ENCODE measurements at regions not wholly inside any gene's neighbourhood (a gene's known extent, or its start where the extent isn't known, plus 50 kb on each side); places are given as distances from the start of the nearest gene placed in this dataset.
"Not testable (repeated sequence)": the region's sequence is repeated elsewhere in the genome, so short reads cannot be mapped to it uniquely, and the experiment has no call there.

DNA sequence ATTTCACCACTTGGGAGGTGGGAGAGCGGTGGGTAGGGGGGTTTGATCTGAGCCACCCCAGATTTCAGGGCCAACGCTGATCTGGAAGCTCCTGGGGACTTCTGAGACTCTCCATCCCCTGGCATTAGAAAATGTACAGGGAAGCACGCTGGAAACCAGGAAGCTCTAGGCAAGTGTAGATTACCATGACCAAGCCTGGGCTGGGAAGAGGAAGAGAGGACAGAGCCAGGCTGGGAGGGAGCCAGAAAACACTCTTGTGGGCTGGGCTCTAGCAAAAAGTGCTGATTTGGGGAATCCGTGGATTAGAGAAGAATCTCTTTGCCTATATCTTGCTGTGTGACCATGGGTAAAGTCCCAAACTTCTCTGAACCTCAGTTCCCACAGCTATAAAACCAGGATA is 236.7 kb downstream of the BCL11B start:
- Histone ChIP-seq H3K27ac (ENCODE audit: low read depth, low read length) (peak overlapping the region; percentile 60), H3K36me3 (ENCODE audit: control insufficient read depth in 5 of 5, insufficient read depth in 5 of 5, low read length in 5 of 5) (no peaks in the 10 kb centered on the region), H3K4me3 (ENCODE audit: low read depth in 1 of 5, low read length in 5 of 5) (peak overlapping the region in 4 of 5 donors; percentile 44 to 60 (median 52))

GRCh38 chr14:99035712-99036610 is 236.0 kb downstream of the BCL11B start:
- H3K27me3 ChIP-seq (ENCODE audit: control insufficient read depth in 5 of 5, insufficient read depth in 4 of 5, low read length in 5 of 5) = no peaks in the 10 kb centered on the region
- H3K9me3 ChIP-seq (ENCODE audit: control insufficient read depth in 5 of 5, low read length in 5 of 5) = no peaks in the 10 kb centered on the region
- H3K4me3 ChIP-seq (ENCODE audit: low read depth in 1 of 5, low read length in 5 of 5) = peak overlapping the region; percentile 38 to 60 (median 49)
- no peaks in the 10 kb centered on the region for H3K36me3 ChIP-seq (ENCODE audit: control insufficient read depth in 5 of 5, insufficient read depth in 5 of 5, low read length in 5 of 5)
- peak overlapping the region in 1 of 5 donors; percentile 64 for H3K9ac ChIP-seq (ENCODE audit: low read length in 5 of 5)
- H3K27ac ChIP-seq (ENCODE audit: low read depth, low read length) = peak overlapping the region; percentile 60
- H3K4me1 ChIP-seq (ENCODE audit: control insufficient read depth in 5 of 5, insufficient read depth in 5 of 5, low read length in 5 of 5) = peaks cover 2 to 26% (median 21%) of the 10 kb centered on the region in 5 donors

More for the DNA sequence above, 236.7 kb downstream of the BCL11B start:
- peaks cover 2 to 26% (median 21%) of the 10 kb centered on the region in 5 donors for H3K4me1 ChIP-seq (ENCODE audit: control insufficient read depth in 5 of 5, insufficient read depth in 5 of 5, low read length in 5 of 5)
- H3K27me3 ChIP-seq (ENCODE audit: control insufficient read depth in 5 of 5, insufficient read depth in 4 of 5, low read length in 5 of 5) = no peaks in the 10 kb centered on the region
- H3K9ac ChIP-seq (ENCODE audit: low read length in 5 of 5) = peak overlapping the region in 1 of 5 donors; percentile 64
- no peaks in the 10 kb centered on the region for H3K9me3 ChIP-seq (ENCODE audit: control insufficient read depth in 5 of 5, low read length in 5 of 5)

DNA sequence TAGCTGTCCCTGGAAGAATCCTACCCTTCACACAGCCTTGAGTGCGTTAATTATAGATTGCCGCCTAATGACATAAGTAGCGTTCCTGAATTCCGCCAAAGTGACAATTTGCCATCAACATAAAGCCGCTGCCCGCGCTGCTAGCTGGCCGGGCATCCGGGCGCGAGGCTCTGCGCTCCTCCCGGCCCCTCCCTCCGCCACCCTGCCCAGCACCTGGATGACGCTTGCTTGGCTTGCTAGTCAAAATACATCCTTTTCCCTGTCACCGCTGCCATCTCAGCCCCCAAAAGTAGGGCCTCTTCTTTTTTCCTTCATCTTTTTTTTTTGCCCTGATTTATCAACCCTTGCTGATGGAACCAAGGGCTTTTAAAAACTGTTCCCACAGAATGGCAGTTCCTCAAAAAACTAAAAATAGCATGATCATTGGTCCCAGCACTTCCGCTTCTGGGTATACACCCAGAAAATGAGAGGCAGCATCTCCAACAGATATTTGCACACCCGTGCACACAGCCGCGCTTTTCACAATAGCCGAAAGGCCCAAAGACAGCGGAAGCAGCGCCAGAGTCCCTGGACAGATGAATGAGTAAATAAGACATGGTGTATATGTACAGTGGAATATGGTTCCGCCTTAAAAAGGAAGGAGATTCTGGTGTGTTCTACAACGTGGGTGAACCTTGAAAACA is 235.2 kb downstream of the BCL11B start:
- H3K4me3 ChIP-seq (ENCODE audit: low read depth in 1 of 5, low read length in 5 of 5) = peak overlapping the region in 4 of 5 donors; percentile 24 to 60 (median 41)
- peak overlapping the region in 1 of 5 donors; percentile 15 for H3K9ac ChIP-seq (ENCODE audit: low read length in 5 of 5)
- H3K27ac ChIP-seq (ENCODE audit: low read depth, low read length) = no peak overlapping the region
- H3K4me1 ChIP-seq (ENCODE audit: control insufficient read depth in 5 of 5, insufficient read depth in 5 of 5, low read length in 5 of 5) = peaks cover 2 to 32% (median 24%) of the 10 kb centered on the region in 5 donors
- no peaks in the 10 kb centered on the region for H3K36me3 ChIP-seq (ENCODE audit: control insufficient read depth in 5 of 5, insufficient read depth in 5 of 5, low read length in 5 of 5)
- H3K9me3 ChIP-seq (ENCODE audit: control insufficient read depth in 5 of 5, low read length in 5 of 5) = no peaks in the 10 kb centered on the region
- H3K27me3 ChIP-seq (ENCODE audit: control insufficient read depth in 5 of 5, insufficient read depth in 4 of 5, low read length in 5 of 5) = peaks cover 0 to 4% (median 0%) of the 10 kb centered on the region in 5 donors

DNA sequence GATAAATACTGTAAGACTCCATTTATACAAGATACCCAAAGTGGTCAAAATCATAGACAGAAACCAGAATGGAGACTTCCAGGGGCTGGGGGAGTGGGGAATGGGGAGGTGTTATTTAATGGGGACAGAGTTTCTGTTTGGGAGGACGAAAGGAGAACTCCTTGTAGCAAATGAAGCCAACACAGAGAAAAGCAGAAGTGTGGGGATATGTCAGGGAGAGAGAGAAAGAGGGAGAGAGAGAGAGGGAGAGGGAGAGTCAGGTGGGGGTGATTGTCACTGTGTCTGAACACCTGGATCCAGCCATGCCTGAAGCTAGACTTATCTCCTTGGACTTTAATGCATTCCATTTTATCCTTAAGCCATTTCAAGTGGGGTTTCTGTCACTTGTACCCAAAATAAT is 234.7 kb downstream of the BCL11B start:
- not testable (repeated sequence) for H3K9ac ChIP-seq (ENCODE audit: low read length in 5 of 5); H3K27me3 ChIP-seq (ENCODE audit: control insufficient read depth in 5 of 5, insufficient read depth in 4 of 5, low read length in 5 of 5); H3K27ac ChIP-seq (ENCODE audit: low read depth, low read length); H3K36me3 ChIP-seq (ENCODE audit: control insufficient read depth in 5 of 5, insufficient read depth in 5 of 5, low read length in 5 of 5); H3K4me3 ChIP-seq (ENCODE audit: low read depth in 1 of 5, low read length in 5 of 5); H3K9me3 ChIP-seq (ENCODE audit: control insufficient read depth in 5 of 5, low read length in 5 of 5)
- peaks cover 2 to 32% (median 24%) of the 10 kb centered on the region in 5 donors for H3K4me1 ChIP-seq (ENCODE audit: control insufficient read depth in 5 of 5, insufficient read depth in 5 of 5, low read length in 5 of 5)

- Histone ChIP-seq H3K4me3 (ENCODE audit: low read depth in 1 of 5, low read length in 5 of 5) (no peak overlapping the region), H3K27ac (ENCODE audit: low read depth, low read length) (no peak overlapping the region), H3K27me3 (ENCODE audit: control insufficient read depth in 5 of 5, insufficient read depth in 4 of 5, low read length in 5 of 5) (peaks cover 0 to 5% (median 0%) of the 10 kb centered on the region in 5 donors), H3K9me3 (ENCODE audit: control insufficient read depth in 5 of 5, low read length in 5 of 5) (no peaks in the 10 kb centered on the region), H3K4me1 (ENCODE audit: control insufficient read depth in 5 of 5, insufficient read depth in 5 of 5, low read length in 5 of 5) (peaks cover 2 to 32% (median 26%) of the 10 kb centered on the region in 5 donors), H3K36me3 (ENCODE audit: control insufficient read depth in 5 of 5, insufficient read depth in 5 of 5, low read length in 5 of 5) (no peaks in the 10 kb centered on the region), H3K9ac (ENCODE audit: low read length in 5 of 5) (no peak overlapping the region)
Measured at GRCh38 chr14:99037777-99038430, 234.1 kb downstream of the BCL11B start.

GRCh38 chr14:99038431-99038820 is 233.6 kb downstream of the BCL11B start:
- Histone ChIP-seq H3K27me3 (ENCODE audit: control insufficient read depth in 5 of 5, insufficient read depth in 4 of 5, low read length in 5 of 5) (peaks cover 0 to 7% (median 0%) of the 10 kb centered on the region in 5 donors), H3K4me3 (ENCODE audit: low read depth in 1 of 5, low read length in 5 of 5) (no peak overlapping the region), H3K9me3 (ENCODE audit: control insufficient read depth in 5 of 5, low read length in 5 of 5) (no peaks in the 10 kb centered on the region), H3K9ac (ENCODE audit: low read length in 5 of 5) (no peak overlapping the region), H3K4me1 (ENCODE audit: control insufficient read depth in 5 of 5, insufficient read depth in 5 of 5, low read length in 5 of 5) (peaks cover 2 to 32% (median 30%) of the 10 kb centered on the region in 5 donors), H3K27ac (ENCODE audit: low read depth, low read length) (no peak overlapping the region), H3K36me3 (ENCODE audit: control insufficient read depth in 5 of 5, insufficient read depth in 5 of 5, low read length in 5 of 5) (no peaks in the 10 kb centered on the region)

DNA sequence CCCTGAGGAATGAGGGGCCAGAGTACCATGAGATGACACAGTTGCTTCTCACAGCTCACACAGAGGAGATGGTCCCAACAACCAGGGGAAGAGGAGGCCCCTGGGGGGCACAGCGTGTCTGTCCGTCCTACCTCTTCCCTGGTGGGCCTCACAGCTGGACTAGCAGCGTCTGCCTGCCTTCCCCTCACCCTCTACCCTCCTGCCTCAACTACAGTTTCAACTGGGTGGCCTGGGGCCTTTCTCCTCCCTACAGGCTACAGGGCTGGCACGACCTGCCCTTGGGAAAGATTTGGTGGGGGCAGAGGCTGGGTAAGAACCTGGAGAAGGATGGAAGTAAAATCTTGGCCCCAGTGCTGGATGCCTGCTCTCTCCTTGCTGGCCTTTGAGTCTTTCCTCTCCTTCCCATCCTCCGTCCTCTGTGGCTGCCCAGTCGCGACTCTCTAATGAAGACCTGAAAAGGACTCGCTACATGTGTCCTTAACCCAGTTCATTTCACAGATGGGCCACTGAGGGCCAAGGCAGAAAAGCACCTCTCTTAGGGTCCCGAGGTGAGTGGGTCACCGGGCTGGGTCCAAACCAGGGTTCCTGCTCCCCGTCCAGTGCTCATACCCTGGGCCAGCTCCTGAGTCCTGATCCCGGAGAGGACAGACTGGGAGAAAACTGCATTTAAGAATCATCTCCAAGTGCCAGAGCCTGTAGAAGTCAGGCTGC is 232.5 kb downstream of the BCL11B start:
- Histone ChIP-seq H3K4me3 (ENCODE audit: low read depth in 1 of 5, low read length in 5 of 5) (no peak overlapping the region), H3K36me3 (ENCODE audit: control insufficient read depth in 5 of 5, insufficient read depth in 5 of 5, low read length in 5 of 5) (no peaks in the 10 kb centered on the region), H3K27ac (ENCODE audit: low read depth, low read length) (no peak overlapping the region), H3K4me1 (ENCODE audit: control insufficient read depth in 5 of 5, insufficient read depth in 5 of 5, low read length in 5 of 5) (peaks cover 2 to 32% (median 30%) of the 10 kb centered on the region in 5 donors), H3K9me3 (ENCODE audit: control insufficient read depth in 5 of 5, low read length in 5 of 5) (no peaks in the 10 kb centered on the region), H3K9ac (ENCODE audit: low read length in 5 of 5) (no peak overlapping the region), H3K27me3 (ENCODE audit: control insufficient read depth in 5 of 5, insufficient read depth in 4 of 5, low read length in 5 of 5) (peaks cover 0 to 7% (median 0%) of the 10 kb centered on the region in 5 donors)

DNA sequence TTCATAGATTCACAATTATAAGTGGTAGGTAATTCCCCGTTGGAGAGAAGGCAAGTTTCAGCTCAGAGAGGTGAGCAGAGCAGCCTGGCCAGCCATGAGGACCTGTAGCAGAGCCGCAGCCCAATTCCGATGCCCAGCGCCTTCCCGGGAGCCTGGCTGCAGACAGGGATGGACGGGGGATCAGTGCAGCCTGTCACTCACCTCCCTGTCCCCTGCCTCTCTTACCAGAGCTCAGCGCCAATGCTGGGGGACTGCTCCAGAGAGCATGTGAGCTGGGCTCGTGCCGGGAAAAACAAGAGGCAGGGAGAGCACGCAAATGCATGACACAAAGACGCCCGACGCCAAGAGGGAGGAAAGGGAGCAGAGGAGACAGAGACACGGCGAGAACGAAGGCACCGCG is 231.9 kb downstream of the BCL11B start:
- peaks cover 0 to 7% (median 0%) of the 10 kb centered on the region in 5 donors for H3K27me3 ChIP-seq (ENCODE audit: control insufficient read depth in 5 of 5, insufficient read depth in 4 of 5, low read length in 5 of 5)
- H3K4me3 ChIP-seq (ENCODE audit: low read depth in 1 of 5, low read length in 5 of 5) = no peak overlapping the region

GRCh38 chr14:99040711-99041110 is 231.3 kb downstream of the BCL11B start:
- Histone ChIP-seq H3K9ac (ENCODE audit: low read length in 5 of 5) (no peak overlapping the region), H3K27me3 (ENCODE audit: control insufficient read depth in 5 of 5, insufficient read depth in 4 of 5, low read length in 5 of 5) (peaks cover 0 to 7% (median 0%) of the 10 kb centered on the region in 5 donors), H3K9me3 (ENCODE audit: control insufficient read depth in 5 of 5, low read length in 5 of 5) (no peaks in the 10 kb centered on the region), H3K4me3 (ENCODE audit: low read depth in 1 of 5, low read length in 5 of 5) (no peak overlapping the region), H3K4me1 (ENCODE audit: control insufficient read depth in 5 of 5, insufficient read depth in 5 of 5, low read length in 5 of 5) (peaks cover 0 to 23% (median 20%) of the 10 kb centered on the region in 5 donors), H3K36me3 (ENCODE audit: control insufficient read depth in 5 of 5, insufficient read depth in 5 of 5, low read length in 5 of 5) (no peaks in the 10 kb centered on the region), H3K27ac (ENCODE audit: low read depth, low read length) (no peak overlapping the region)

More for the DNA sequence above, 231.9 kb downstream of the BCL11B start:
- no peaks in the 10 kb centered on the region for H3K36me3 ChIP-seq (ENCODE audit: control insufficient read depth in 5 of 5, insufficient read depth in 5 of 5, low read length in 5 of 5)
- peaks cover 2 to 29% (median 27%) of the 10 kb centered on the region in 5 donors for H3K4me1 ChIP-seq (ENCODE audit: control insufficient read depth in 5 of 5, insufficient read depth in 5 of 5, low read length in 5 of 5)
- H3K9me3 ChIP-seq (ENCODE audit: control insufficient read depth in 5 of 5, low read length in 5 of 5) = no peaks in the 10 kb centered on the region
- H3K9ac ChIP-seq (ENCODE audit: low read length in 5 of 5) = no peak overlapping the region
- no peak overlapping the region for H3K27ac ChIP-seq (ENCODE audit: low read depth, low read length)

All from subcutaneous abdominal adipose tissue (tissue), 5 donors.